ENCODE measurements at regions not wholly inside any gene's neighbourhood (a gene's known extent, or its start where the extent isn't known, plus 50 kb on each side); places are given as distances from the start of the nearest gene placed in this dataset.

GRCh38 chr21:18191139-18191538 is 53.5 kb upstream of the CHODL start:
- DNase-seq (ENCODE audit: low read depth in 2 of 2) = no peak

- DNase-seq (ENCODE audit: low read depth in 2 of 2) = no peak
These were observed 66.1 kb upstream of the CHODL start for GRCh38 chr21:18178509-18178908.

- DNase-seq (ENCODE audit: low read depth in 2 of 2) = no peak
These were observed 70.3 kb upstream of the CHODL start for GRCh38 chr21:18174370-18174769.

GRCh38 chr21:18170829-18171228 is 73.8 kb upstream of the CHODL start:
- DNase-seq (ENCODE audit: low read depth in 2 of 2) = no peak

GRCh38 chr21:18170221-18170620 is 74.4 kb upstream of the CHODL start:
- DNase-seq (ENCODE audit: low read depth in 2 of 2) = no peak

- DNase-seq (ENCODE audit: low read depth in 2 of 2) = no peak
These were observed 76.5 kb upstream of the CHODL start for GRCh38 chr21:18168108-18168507.

GRCh38 chr21:18164933-18165332 is 79.7 kb upstream of the CHODL start:
- no peak for DNase-seq (ENCODE audit: low read depth in 2 of 2)

GRCh38 chr21:18164483-18164882 is 80.2 kb upstream of the CHODL start:
- no peak for DNase-seq (ENCODE audit: low read depth in 2 of 2)

- no peak for DNase-seq (ENCODE audit: low read depth in 2 of 2)
These were observed 80.7 kb upstream of the CHODL start for GRCh38 chr21:18163956-18164355.

- no peak for DNase-seq (ENCODE audit: low read depth in 2 of 2)
These were observed 82.8 kb upstream of the CHODL start for GRCh38 chr21:18161841-18162240.

GRCh38 chr21:18157406-18157805 is 87.2 kb upstream of the CHODL start:
- no peak for DNase-seq (ENCODE audit: low read depth in 2 of 2)

GRCh38 chr21:18155508-18156193 is 89.0 kb upstream of the CHODL start:
- no peak for DNase-seq (ENCODE audit: low read depth in 2 of 2)

- DNase-seq (ENCODE audit: low read depth in 2 of 2) = no peak
These were observed 91.6 kb upstream of the CHODL start for GRCh38 chr21:18153063-18153462.

- DNase-seq (ENCODE audit: low read depth in 2 of 2) = no peak
These were observed 92.3 kb upstream of the CHODL start for GRCh38 chr21:18152371-18152770.

- DNase-seq (ENCODE audit: low read depth in 2 of 2) = no peak
These were observed 93.6 kb upstream of the CHODL start for GRCh38 chr21:18151046-18151445.

- DNase-seq (ENCODE audit: low read depth in 2 of 2) = no peak
These were observed 96.2 kb upstream of the CHODL start for GRCh38 chr21:18148401-18148800.

GRCh38 chr21:18147678-18148077 is 97.0 kb upstream of the CHODL start:
- no peak for DNase-seq (ENCODE audit: low read depth in 2 of 2)

- DNase-seq (ENCODE audit: low read depth in 2 of 2) = no peak
These were observed 97.8 kb upstream of the CHODL start for GRCh38 chr21:18146820-18147219.

GRCh38 chr21:18144339-18144738 is 100.3 kb upstream of the CHODL start:
- no peak for DNase-seq (ENCODE audit: low read depth in 2 of 2)

- DNase-seq (ENCODE audit: low read depth in 2 of 2) = no peak
These were observed 102.0 kb upstream of the CHODL start for GRCh38 chr21:18142655-18143054.

GRCh38 chr21:18138507-18138906 is 106.1 kb upstream of the CHODL start:
- no peak for DNase-seq (ENCODE audit: low read depth in 2 of 2)

GRCh38 chr21:18129526-18129925 is 115.1 kb upstream of the CHODL start:
- no peak for DNase-seq (ENCODE audit: low read depth in 2 of 2)

- DNase-seq (ENCODE audit: low read depth in 2 of 2) = no peak
These were observed 126.1 kb upstream of the CHODL start for GRCh38 chr21:18118566-18118965.

GRCh38 chr21:18117176-18117575 is 127.5 kb upstream of the CHODL start:
- DNase-seq (ENCODE audit: low read depth in 2 of 2) = no peak
